ENCODE measurements at regions not wholly inside any gene's neighbourhood (a gene's known extent, or its start where the extent isn't known, plus 50 kb on each side); places are given as distances from the start of the nearest gene placed in this dataset.

DNA sequence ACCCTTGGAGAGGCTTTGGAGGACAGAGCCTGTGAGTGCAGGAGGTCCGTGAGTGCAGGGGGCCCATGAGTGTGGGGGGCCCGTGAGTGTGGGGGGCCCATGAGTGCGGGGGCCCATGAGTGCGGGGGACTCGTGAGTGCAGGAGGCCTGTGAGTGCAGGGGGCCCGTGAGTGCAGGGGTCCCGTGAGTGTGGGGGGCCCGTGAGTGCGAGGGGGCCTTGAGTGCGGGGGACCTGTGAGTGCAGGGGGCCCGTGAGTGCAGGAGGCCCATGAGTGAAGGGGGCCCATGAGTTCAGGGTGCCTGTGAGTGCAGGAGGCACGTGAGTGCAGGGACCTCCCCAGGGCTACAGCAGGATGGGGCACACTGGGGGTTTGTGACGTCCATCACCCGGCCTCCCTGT, 108.3 kb upstream of the TTC34 start:
- Histone ChIP-seq H3K27me3 (peaks cover 10 to 29% (median 20%) of the 10 kb centered on the region in 3 donors), H3K4me1 (no peaks in the 10 kb centered on the region), H3K4me3 (no peak overlapping the region), H3K27ac (no peak overlapping the region), H3K9me3 (no peaks in the 10 kb centered on the region), H3K36me3 (no peaks in the 10 kb centered on the region)
- in situ Hi-C loops (cut with MboI; ENCODE audit: low sequenced_read_pairs in 4 of 4) (no loop called here), intact Hi-C loops (cut with DNase I; ENCODE audit: low total_unique reads) (no loop called here)
- TF ChIP-seq, protein P1, sequence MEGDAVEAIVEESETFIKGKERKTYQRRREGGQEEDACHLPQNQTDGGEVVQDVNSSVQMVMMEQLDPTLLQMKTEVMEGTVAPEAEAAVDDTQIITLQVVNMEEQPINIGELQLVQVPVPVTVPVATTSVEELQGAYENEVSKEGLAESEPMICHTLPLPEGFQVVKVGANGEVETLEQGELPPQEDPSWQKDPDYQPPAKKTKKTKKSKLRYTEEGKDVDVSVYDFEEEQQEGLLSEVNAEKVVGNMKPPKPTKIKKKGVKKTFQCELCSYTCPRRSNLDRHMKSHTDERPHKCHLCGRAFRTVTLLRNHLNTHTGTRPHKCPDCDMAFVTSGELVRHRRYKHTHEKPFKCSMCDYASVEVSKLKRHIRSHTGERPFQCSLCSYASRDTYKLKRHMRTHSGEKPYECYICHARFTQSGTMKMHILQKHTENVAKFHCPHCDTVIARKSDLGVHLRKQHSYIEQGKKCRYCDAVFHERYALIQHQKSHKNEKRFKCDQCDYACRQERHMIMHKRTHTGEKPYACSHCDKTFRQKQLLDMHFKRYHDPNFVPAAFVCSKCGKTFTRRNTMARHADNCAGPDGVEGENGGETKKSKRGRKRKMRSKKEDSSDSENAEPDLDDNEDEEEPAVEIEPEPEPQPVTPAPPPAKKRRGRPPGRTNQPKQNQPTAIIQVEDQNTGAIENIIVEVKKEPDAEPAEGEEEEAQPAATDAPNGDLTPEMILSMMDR (IDR thresholded peaks at IDR 0.05 in 4 of 5, conservative IDR thresholded peaks at IDR 0.05 in 1 of 5): no peak
- TF ChIP-seq POLR2A (IDR thresholded peaks at IDR 0.05): no peak
- ATAC-seq (no peak), DNase-seq (no peak)

GRCh38 chr1:2910211-2910610, 108.7 kb upstream of the TTC34 start:
- no peaks in the 10 kb centered on the region for H3K9me3 ChIP-seq
- in situ Hi-C loops (cut with MboI; ENCODE audit: low sequenced_read_pairs in 4 of 4): no loop called here

GRCh38 chr1:2911421-2912178, 109.7 kb upstream of the ACTRT2 start:
- in situ Hi-C loops (cut with MboI; ENCODE audit: low sequenced_read_pairs in 4 of 4): no loop called here

More at GRCh38 chr1:2910211-2910610, 108.7 kb upstream of the TTC34 start:
- Histone ChIP-seq H3K4me3 (no peak overlapping the region), H3K36me3 (no peaks in the 10 kb centered on the region), H3K27me3 (peaks cover 10 to 28% (median 20%) of the 10 kb centered on the region in 3 donors), H3K27ac (no peak overlapping the region), H3K4me1 (no peaks in the 10 kb centered on the region)
- no peak for ATAC-seq
- TF ChIP-seq POLR2A (IDR thresholded peaks at IDR 0.05): no peak
- TF ChIP-seq, protein P1 (IDR thresholded peaks at IDR 0.05 in 4 of 5, conservative IDR thresholded peaks at IDR 0.05 in 1 of 5): no peak
- DNase-seq: no peak
- intact Hi-C loops (cut with DNase I; ENCODE audit: low total_unique reads): no loop called here

GRCh38 chr1:2912424-2913061, 108.7 kb upstream of the ACTRT2 start:
- TF ChIP-seq POLR2A (IDR thresholded peaks at IDR 0.05): no peak
- TF ChIP-seq, protein P1 (IDR thresholded peaks at IDR 0.05 in 4 of 5, conservative IDR thresholded peaks at IDR 0.05 in 1 of 5): no peak
- no peak for DNase-seq
- no peaks in the 10 kb centered on the region for H3K4me1 ChIP-seq
- intact Hi-C loops (cut with DNase I; ENCODE audit: low total_unique reads): no loop called here
- in situ Hi-C loops (cut with MboI; ENCODE audit: low sequenced_read_pairs in 4 of 4): no loop called here
- H3K36me3 ChIP-seq: no peaks in the 10 kb centered on the region
- no peaks in the 10 kb centered on the region for H3K9me3 ChIP-seq
- no peak for ATAC-seq
- no peak overlapping the region for H3K27ac ChIP-seq
- H3K27me3 ChIP-seq: peaks cover 0 to 12% (median 9%) of the 10 kb centered on the region in 3 donors
- H3K4me3 ChIP-seq: no peak overlapping the region

More at GRCh38 chr1:2911421-2912178, 109.7 kb upstream of the ACTRT2 start:
- no peak for TF ChIP-seq POLR2A (IDR thresholded peaks at IDR 0.05)
- TF ChIP-seq, protein P1 (IDR thresholded peaks at IDR 0.05 in 4 of 5, conservative IDR thresholded peaks at IDR 0.05 in 1 of 5): no peak
- Histone ChIP-seq H3K27ac (no peak overlapping the region), H3K36me3 (no peaks in the 10 kb centered on the region), H3K4me3 (no peak overlapping the region), H3K27me3 (peaks cover 0 to 14% (median 9%) of the 10 kb centered on the region in 3 donors), H3K9me3 (no peaks in the 10 kb centered on the region), H3K4me1 (no peaks in the 10 kb centered on the region)
- intact Hi-C loops (cut with DNase I; ENCODE audit: low total_unique reads): no loop called here
- no peak for DNase-seq
- no peak for ATAC-seq

All from gastrocnemius medialis (tissue), 4 donors.